Fibroblast of upper back skin (primary cell): ENCODE measurements at regions not wholly inside any gene's neighbourhood (a gene's known extent, or its start where the extent isn't known, plus 50 kb on each side); places are given as distances from the start of the nearest gene placed in this dataset.

Source experiments
- DNase-seq: peaks from one replicate; pipeline ENCODE4 v3.0.0-alpha.2; 2013

DNA sequence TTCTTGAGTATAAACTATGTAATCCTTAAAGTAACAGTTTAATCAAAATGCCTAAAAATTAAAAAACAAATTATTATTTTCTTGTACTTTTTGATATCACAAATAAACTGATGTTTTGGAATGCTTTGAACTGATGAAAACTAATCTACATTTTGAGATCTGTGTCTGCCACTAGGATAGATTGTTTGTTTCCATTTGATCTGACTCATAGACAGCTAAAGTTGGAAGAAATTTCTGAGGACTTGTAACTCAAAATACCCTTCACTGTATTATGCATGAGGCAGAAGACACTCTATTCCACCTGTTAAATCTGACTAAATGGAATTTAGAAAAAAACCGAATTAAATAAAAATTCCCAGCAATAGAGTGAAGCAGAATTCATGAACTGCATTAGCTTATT, 1400.0 kb upstream of the FLRT2 start:
- DNase-seq: no peak

DNA sequence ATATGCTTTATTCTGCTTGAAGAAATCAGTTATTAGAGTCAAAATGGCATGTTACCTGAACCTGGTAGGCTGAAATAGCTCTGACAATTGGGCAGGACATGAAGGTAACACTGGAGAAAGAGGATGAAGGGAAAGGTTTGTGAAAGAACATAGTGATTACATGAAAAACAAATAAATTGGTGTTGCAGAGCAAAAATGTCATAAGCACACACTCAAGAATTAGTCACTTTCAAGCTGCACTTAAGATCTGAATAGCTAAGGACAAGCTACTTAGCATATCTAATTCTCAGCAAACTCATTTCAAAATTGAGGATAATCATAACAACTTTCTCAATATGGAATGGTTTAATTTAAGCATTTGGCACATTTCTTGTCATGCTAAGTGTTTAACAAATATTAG, 1398.0 kb upstream of the FLRT2 start:
- DNase-seq: no peak

DNA sequence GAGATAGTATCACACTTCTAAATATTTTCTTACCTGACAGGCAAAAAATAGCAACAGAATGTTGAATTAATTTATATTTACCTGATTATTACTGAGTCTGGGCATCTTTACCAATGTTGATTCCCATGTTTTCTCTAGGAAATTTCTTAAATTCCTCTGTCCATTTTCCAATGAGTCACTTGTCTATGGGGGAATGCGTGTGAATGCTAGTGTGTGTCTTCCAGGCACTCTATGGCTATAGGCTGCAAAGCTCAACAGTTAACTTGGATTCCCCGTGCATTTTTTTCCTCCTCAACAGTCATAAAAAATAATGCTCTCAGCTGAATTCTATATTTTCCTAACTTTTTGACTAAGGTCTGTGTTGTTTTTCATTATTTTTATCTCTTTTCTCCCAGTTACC, 1385.8 kb upstream of the FLRT2 start:
- DNase-seq: peak; percentile 70

DNA sequence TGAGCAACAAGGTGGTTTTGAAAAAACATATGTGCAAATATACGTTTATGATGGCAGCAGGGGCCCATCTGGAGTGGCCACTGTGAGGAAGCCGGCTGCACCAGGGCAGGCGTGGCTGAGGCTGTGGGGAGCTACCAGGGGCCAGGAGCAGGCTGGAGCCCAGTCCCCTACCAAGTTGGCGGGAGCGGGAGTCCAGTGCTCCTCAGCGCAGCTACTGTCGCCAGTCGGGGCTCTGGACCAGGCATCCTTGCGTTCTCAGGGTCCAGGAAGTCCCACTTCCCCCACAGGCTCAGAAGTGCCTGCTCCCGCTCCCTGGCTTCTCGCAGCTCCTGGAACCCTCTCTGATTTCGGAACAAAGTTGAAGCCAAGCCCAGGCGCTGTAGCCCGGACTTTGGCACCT, 1377.5 kb upstream of the FLRT2 start:
- no peak for DNase-seq

DNA sequence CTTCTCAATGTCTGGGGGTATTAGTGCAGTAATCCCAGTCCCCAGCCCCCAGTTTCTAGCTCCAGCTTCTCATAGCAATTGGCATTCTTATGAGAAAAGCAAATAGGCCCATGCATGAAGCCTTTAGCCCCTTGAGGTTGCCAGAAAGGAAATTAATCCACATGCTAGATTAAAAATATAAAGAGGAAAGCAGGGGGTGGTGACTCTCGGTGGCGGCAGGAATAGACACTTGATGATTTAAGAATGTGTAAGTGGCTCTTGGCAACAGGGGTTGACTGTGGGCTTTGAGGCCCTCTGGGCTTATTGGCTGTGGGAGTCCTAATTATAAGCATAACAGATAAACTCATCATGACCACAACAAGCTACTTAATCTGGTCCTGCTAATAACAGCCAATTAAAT, 1367.3 kb upstream of the FLRT2 start:
- DNase-seq: no peak

DNA sequence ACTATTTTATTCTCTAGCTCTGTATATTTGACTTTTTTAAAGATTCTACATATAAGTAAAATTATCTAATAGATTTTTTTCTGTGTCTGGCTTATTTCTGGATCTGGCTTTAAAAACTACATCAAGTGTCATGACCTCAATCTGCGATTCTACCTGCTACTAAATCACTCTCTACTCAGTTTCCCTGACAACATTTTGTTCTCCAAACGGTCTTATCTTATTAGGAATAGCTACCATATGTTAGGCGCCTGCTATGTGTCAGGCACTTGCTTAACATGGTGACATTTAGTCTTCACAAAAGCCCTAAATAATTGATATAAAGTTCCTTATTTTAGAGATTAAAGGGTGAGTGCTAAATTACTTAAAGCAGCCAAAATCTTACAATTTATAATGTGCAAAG, 1362.9 kb upstream of the FLRT2 start:
- DNase-seq: no peak

DNA sequence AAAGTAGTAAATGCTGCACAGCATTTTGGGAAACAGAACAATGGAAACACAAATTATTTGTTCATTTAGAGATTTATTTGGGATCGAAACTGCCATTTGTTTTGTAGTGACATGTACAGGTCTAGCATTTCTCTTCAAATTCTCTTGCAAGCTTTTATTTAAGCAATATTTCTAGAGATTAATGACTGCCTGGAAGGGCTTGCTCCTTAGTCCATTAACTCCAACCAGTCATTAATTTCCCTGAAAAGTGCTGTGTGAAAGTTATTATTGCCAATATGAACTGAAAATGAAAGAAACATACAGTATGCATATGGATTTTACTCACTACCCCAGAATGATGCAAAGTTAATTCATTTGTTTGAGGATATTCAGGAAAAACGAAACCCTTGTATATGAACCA, 1349.6 kb upstream of the FLRT2 start:
- no peak for DNase-seq

DNA sequence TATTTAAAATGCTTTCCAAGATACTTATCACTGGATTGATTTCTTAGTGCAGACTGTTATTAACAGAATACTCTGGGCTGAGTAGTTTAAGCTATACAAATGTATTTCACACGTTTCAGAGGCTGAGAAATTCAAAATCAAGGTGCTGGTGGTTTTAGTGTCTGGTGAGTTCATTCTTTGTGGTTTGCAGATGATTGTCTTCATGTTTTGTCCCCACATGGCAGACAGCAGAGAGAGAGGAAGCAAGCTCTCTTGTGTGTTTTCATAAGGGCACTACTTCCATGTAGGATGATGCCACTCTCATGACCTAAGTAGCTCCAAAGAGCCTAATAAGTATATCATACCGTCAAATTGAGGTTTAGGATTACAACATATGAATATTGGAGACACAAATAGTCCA, 1348.9 kb upstream of the FLRT2 start:
- DNase-seq: peak; percentile 2

DNA sequence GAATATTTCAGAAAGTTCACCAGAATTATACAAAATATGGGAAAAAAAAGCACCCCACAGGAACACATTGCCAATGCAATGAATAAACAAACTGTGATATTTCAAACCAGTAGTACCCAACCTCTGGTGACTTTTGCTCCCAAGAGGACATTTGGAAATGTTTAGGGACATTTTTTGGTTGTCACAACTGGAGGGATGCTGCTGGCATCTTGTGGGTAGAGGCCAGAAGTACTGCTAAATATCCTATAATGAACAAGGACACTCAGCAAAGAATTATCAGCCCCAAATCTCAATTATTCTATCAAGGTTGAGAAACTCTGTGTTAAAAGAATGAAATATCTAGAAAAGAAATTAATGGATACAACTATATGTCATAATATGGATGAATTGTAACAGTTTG, 1334.4 kb upstream of the FLRT2 start:
- no peak for DNase-seq

DNA sequence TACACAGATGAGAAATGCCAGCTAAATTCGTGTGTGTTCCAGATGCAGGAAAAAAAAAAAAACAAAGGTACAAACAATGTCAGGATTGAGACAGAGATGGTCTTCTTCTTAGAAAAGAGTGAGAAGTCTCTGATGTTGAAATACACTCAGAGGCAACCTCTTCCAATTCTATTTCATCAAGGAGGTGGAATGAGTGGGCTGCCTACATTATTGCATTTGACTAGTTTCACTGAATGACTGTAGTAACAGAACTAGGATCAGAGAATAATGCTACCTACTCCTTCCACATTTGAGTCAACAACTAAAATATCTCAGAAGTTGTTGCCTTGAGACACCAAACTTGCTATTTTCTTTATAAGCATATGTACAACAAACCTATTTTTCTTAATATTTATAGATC, 1332.2 kb upstream of the FLRT2 start:
- DNase-seq: no peak

DNA sequence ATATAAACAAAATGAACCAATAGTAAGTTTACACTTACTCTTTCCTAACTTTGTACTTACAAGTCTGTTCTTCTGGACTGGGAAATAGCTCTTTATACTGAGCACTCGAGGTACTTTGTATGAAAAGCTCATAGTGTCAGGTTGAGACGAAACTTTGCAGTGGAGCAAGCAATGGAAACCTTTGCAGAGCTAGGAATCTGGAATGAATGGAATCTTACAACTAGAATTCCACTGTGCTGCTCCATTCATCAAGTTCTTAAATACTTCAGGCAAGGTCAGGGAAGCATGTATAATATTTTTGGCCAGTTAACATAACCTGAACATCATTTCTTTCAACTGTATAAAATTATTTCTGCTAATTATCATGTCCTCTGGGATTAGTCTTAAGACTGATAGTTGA, 1327.5 kb upstream of the FLRT2 start:
- peak; percentile 50 for DNase-seq

DNA sequence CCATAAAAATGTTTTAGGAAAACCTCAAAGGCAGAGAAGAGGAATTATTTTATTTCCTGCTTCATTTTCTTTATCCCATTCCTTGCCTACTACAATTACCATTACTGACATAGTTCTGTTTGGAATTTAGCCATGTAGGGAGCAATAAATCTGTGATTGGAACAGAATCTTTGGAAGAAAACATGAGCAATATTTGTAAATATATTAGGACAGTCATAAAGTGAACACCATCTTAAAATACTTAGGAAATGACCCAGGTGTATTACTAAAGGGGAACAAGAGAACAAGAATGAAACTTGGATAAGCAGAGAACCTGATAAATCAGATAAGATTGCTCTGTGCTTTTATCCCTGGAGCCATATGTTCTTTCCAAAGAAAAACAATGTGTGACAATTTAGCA, 1326.0 kb upstream of the FLRT2 start:
- no peak for DNase-seq

DNA sequence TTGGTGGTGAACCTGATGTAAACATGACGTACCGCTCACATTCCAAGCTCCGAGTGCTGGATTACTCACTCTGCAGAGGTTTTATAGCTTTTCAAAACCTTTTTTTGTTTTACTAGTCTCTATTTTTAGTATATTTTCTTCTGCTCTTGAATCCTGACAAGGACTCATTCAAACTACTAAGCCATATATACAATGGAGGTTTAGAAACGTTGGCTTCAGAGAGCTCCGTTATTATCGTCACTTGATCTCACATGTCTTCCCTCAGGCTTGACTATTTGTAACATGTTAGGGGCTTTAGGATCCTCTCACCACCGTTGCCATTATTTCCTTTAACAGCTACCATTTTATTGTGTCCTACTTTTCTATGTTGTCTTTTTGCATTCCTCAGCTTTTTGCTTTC, 1321.5 kb upstream of the FLRT2 start:
- no peak for DNase-seq

DNA sequence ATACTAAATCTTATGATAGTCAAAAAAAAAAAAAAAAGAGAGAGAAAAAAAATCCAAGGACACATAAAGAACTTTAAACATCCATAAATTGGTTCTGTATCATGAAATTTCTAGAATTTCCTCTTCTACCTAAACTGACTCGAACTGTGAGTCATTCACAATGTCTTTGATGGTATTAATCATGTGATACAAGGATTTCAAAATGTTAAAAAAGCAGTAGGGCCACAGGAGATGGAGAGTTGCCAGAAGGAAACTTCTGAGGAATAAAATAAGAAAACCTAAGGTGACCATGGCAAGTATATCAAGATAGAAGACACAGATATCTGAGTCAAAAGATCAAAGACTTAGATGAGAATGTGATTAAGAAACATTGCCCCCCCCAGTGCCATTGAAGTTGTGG, 1320.9 kb upstream of the FLRT2 start:
- DNase-seq: peak; percentile 14

DNA sequence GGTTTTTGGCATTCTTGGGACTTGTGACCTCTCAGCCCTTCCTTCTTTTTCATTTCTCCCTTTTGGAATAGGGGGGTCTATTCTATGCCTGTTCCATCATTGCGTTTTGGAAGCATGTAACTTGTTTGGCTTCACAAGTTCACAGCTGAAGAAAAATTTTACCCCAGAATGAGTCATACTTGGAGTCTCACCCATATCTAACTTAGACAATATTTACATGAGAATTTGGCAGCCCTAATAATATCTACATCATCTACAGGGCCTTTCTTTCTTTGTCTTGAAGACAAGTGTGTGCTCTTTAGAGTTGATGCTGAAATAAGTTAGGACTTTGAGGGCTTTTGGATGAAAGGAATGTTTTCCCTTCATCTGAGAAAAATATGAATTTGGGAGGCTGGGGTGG, 1312.9 kb upstream of the FLRT2 start:
- no peak for DNase-seq

DNA sequence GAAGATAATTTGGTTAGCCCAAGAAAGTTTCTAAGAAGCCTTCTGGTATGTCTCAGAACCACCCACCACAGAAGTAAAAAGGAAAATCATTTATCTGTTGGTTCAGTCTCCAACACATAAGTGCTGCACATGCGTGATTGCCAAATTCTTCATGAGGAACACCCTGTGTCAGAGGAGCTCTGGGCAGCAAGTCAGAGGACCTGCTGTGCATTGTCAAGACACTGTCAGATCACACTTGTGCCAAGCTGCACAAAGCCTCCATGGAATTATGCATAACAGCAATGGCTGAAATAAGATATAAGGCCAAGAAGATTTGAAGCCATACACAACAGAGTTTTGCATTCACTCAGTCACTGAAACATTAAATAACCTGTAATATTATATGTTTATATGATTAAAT, 1304.7 kb upstream of the FLRT2 start:
- no peak for DNase-seq

DNA sequence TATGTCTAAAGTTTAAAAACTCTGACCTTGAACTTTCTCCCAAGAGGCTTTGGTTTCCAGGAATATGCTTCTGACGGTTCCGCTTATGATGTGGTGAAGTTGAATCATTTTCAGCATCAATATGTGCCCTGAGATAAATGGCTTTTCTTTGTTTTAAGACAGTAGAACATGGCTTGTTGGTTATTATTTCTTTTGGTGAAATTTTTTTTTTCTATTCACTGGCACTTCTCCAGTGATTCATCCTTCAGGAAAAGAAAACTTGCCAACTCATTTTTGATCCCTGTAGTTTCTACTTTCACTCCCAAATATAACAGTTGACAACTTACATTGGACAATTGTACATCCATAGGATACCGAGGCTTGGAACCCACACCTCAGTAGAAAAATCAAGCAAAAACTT, 1301.2 kb upstream of the FLRT2 start:
- DNase-seq: peak; percentile 45

DNA sequence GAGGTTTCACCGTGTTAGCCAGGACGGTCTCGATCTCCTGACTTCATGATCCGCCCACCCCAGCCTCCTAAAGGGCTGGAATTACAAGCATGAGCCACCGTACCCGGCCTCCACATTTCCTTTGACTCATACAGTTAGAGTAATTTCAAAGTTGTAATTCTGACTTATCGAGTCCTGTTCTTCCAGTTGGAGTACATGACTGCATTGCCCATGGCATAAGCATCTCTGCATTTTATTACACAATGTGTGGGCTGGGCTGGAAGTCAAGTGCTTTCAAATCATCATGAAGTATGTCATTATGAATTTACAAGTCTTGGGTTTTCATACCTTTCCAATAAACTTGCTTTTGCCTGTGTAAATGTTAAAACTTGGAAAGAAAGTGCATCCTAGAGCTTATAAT, 1295.7 kb upstream of the FLRT2 start:
- DNase-seq: no peak

DNA sequence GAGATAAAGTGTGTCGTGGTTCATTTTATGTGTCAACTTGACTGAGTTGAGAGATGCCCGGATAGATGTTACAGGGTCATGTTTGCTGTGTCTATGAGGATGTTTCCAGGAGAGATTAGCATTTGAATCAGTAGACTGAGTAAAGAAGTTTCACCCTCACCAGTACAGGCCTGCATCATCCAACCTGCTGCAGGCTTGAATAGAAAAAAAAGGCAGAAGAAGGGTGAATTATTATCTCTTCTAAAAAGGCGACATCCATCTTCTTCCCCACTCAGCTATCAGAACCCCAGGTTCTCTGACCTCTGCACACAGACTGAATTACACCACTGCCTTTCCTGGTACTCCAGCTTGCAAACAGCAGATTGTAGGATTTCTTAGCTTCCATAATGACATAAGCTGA, 1293.7 kb upstream of the FLRT2 start:
- DNase-seq: no peak

DNA sequence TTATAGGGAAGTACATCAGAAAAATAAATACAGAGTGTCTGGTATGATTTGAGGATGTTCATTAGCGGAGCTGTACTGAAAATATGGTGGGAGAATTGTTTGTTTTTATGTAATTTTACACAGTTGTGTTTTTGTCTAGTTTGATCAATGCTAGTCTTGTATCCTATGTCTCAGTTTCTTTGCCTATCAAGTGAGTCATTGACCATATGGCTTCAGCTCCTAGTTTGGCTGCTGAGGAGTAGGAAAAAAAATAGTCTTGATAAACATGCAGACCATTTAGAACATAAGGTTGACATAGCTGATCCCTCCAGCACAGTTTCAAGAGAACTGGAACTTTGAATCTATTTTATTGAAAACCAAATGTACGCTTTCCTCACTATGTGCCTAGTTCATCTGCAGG, 1292.1 kb upstream of the FLRT2 start:
- DNase-seq: no peak

DNA sequence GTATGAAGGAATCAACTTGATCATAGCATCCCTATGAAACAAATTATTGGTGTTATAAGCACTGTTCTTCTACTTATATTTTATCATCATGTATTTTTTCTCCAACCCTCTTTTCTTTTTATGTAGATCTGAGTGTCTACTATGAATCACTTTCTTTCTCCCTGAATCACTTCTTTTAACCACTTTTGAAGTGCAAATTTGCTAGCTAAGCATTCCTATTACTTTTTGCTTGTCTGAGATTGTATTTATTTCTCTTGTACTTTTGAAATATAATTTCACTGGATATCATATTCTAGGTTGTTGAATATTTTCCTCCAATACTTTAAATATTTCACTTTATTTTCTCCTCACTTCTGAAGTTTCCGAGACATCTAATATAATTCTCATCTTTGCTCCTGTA, 1282.3 kb upstream of the FLRT2 start:
- DNase-seq: no peak

DNA sequence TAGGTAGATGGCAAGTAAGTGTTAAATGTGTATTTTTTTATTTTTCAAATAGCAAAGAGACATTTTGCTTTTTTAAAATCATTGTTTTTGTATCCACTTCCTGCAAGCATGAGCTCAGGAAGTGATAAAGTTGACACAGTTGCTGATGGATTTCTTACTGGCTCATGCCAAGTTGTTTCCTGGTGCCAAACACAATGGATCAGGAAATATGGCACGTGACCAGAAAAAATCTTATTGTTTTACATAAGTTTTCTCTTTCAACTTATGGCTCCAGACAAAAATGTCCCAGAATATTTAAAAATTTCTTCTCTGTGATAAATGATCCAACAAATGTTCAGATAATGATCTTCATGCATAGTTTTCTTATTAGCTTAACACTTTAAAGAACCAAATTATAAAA, 1279.1 kb upstream of the FLRT2 start:
- DNase-seq: peak; percentile 11

DNA sequence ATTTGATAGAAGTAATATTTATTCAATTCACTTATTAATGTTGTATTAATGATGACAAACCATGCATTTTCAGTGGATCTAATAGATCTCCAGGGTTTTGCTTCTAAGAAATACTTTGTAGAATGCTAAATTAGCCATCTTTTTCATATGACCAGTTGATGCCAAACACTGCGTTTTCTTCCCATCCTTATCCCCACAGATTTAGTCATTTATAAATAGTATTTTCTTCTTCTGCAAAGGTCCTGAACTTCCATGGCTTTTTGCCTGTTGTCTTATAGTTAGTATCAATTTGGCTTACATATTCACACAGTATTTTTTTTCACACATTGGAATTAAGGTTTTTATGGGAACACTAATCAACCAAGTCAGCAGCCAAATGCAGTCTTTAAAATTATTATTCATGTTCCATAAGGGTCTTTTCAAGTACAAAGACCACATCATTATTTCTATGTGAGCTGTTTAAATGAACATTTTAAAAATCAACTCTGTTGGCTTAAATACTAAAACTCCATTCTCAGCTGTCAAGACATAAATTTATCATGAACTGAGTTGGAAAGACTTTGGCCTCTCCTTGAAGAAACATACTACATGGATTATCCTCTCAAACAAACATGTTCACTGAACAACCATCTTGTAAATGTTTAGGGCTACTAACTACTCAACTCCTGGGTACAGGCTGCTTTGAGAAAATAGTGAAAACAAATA, 1278.4 kb upstream of the FLRT2 start:
- no peak for DNase-seq

DNA sequence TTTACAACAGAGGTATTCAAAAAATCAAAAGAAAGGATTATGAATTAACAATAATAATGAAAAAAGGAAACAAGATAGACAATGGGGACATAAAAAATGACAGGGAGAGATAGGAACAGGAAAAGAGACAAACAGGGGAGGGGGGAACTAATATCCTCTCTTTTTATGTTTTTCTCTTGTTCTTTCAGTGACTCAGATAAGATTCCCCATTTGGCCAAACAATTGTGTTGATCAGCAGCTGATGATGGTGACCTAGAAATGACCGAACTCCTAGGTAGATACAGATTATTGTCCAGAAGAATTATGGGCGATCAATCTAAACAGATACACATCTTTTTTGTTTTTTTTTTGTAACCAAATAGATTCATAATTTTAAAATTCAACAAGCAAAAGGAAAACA, 1277.2 kb upstream of the FLRT2 start:
- no peak for DNase-seq

DNA sequence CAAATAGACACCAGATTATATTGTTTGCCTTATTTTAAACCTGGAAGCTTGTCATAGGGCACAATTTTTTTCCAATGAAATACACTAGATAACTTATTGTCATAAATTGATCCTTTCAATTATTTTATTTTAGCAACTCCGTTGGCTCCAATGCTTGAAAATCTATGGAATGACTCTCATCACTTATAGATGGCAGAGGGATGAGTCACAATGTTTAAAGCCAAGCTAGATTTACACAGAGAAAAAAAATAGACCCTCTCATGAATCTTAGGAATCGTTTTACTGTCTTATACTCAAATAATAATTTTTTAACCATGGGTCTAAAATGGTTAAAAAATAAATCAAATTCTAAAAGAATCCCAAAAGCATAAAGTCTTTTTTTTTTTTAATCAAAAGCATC, 1276.6 kb upstream of the FLRT2 start:
- DNase-seq: peak; percentile 52

DNA sequence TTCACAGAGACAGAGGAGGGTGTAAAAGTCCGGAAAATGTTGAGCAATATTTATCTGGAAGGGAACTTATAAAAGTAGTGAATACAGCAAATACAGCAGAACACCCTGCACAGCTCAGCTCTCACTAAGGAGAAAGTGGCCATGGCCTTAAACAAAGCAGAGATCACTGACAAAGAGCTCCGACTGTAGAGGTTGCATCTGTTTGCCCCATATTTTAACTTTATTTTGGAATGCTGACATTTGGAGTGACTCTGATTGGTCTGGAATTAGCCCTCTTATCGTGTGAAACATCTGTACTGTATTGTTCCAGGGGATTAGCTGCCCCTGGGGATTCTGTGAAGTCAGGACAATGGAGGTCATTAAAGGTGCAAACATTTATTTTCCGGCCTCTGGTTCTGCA, 1275.7 kb upstream of the FLRT2 start:
- peak; percentile 11 for DNase-seq
